Small intestine (tissue), 7 donors: ENCODE measurements at regions not wholly inside any gene's neighbourhood (a gene's known extent, or its start where the extent isn't known, plus 50 kb on each side); places are given as distances from the start of the nearest gene placed in this dataset.

ENCODE experiments used
- DNase-seq, 2 donors: peaks; one replicate each; pipeline versions ENCODE4 v3.0.0 to v3.0.0-alpha.2; 2013
- FAIRE-seq: peaks from 2 replicates; lab custom pipeline; 2012; peaks lifted over from hg19 to GRCh38; lab: Jason Lieb, UNC
- H3K27ac ChIP-seq, 3 donors: one replicate each; pipeline ENCODE4 v1.5.1; 2013; ENCODE audit warnings: low read length in 2 of 3, mild to moderate bottlenecking in 2 of 3, control low read depth in 1 of 3, inconsistent platforms in 1 of 3, low read depth in 1 of 3, moderate library complexity in 1 of 3
- H3K27me3 ChIP-seq, 3 donors: one replicate each; pipeline ENCODE4 v1.6.1; 2013; ENCODE audit warnings: low read length in 3 of 3, inconsistent platforms in 1 of 3; ENCODE audit not compliant: control insufficient read depth in 3 of 3, insufficient read depth in 3 of 3
- H3K36me3 ChIP-seq, 3 donors: one replicate each; pipeline ENCODE4 v1.6.1; 2013; ENCODE audit warnings: low read length in 3 of 3, inconsistent platforms in 1 of 3, low read depth in 1 of 3, mild to moderate bottlenecking in 1 of 3, moderate library complexity in 1 of 3; ENCODE audit not compliant: control insufficient read depth in 3 of 3, insufficient read depth in 2 of 3
- H3K4me1 ChIP-seq, 3 donors: one replicate each; pipeline ENCODE4 v1.6.1; 2013; ENCODE audit warnings: low read length in 2 of 3, inconsistent platforms in 1 of 3, low read depth in 1 of 3, mild to moderate bottlenecking in 1 of 3, moderate library complexity in 1 of 3; ENCODE audit not compliant: control insufficient read depth in 3 of 3, insufficient read depth in 2 of 3
- H3K4me3 ChIP-seq, 3 donors: one replicate each; pipeline ENCODE4 v1.5.1; 2013; ENCODE audit warnings: low read length in 3 of 3, control low read depth in 1 of 3, inconsistent platforms in 1 of 3, low read depth in 1 of 3, mild to moderate bottlenecking in 1 of 3, moderate library complexity in 1 of 3
- H3K9me3 ChIP-seq, 2 donors: one replicate each; pipeline ENCODE4 v1.6.1; 2013; ENCODE audit warnings: low read depth in 1 of 2, low read length in 1 of 2; ENCODE audit not compliant: control insufficient read depth in 2 of 2, insufficient read depth in 1 of 2
- WGBS, 3 donors: extraction: QIAGEN DNeasy Blood & Tissue Kit; methylation state at CpG; one replicate each; pipeline ENCODE4 v1.1.7; 2013; 5-methylcytosine and 5-hydroxymethylcytosine counted together
- donor health status: healthy with polysubstance abuse.
- donor health status: control.
- donor health status: control.
- donor health status: Bipolar disorder and iron deficiency.
- donor health status: healthy.

GRCh38 chr2:18918280-18918679 is 328.9 kb upstream of the NT5C1B start:
- Histone ChIP-seq H3K27me3 (no peaks in the 10 kb centered on the region), H3K4me3 (no peak overlapping the region), H3K4me1 (no peaks in the 10 kb centered on the region), H3K36me3 (no peaks in the 10 kb centered on the region), H3K9me3 (no peaks in the 10 kb centered on the region), H3K27ac (no peak overlapping the region)
- FAIRE-seq: no peak
- DNase-seq: no peak
- 0 to 52% (median 46%) methylated on average over 1 of the region's 1 CpG for WGBS, 3 donors

- H3K36me3 ChIP-seq: no peaks in the 10 kb centered on the region
- DNase-seq: no peak
- no peaks in the 10 kb centered on the region for H3K4me1 ChIP-seq
- no peaks in the 10 kb centered on the region for H3K27me3 ChIP-seq
- H3K27ac ChIP-seq: no peak overlapping the region
- H3K4me3 ChIP-seq: no peak overlapping the region
- WGBS, 3 donors: 37 to 56% (median 51%) methylated on average over 1 of the region's 1 CpG
- no peak for FAIRE-seq
- no peaks in the 10 kb centered on the region for H3K9me3 ChIP-seq
These were observed 325.9 kb upstream of the NT5C1B start for GRCh38 chr2:18915227-18915626.

DNA sequence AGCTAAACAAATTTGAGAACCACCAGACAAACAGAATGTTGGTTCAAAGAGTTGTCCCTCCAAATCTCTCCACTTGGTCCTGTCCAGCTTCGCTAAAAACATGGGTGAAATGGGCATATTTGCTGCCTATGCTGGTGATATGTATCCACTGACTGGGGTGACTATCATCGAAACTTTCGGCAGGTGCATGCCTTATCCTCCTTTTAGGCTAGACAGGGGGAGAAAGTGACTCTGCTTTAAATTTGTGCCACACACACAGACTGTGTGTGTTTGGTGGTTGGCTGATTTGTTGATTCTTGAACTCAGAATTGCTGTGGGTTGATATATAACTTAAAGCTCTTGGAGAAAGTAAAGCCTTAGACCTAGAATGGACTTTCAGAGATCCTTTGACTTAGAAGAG is 324.1 kb upstream of the NT5C1B start:
- H3K9me3 ChIP-seq: no peaks in the 10 kb centered on the region
- FAIRE-seq (no peak), DNase-seq (no peak)
- no peak overlapping the region for H3K27ac ChIP-seq
- H3K4me1 ChIP-seq: no peaks in the 10 kb centered on the region
- no peaks in the 10 kb centered on the region for H3K36me3 ChIP-seq
- WGBS, 3 donors: 92 to 94% (median 94%) methylated on average over 3 of the region's 3 CpGs
- no peaks in the 10 kb centered on the region for H3K27me3 ChIP-seq
- no peak overlapping the region for H3K4me3 ChIP-seq

GRCh38 chr2:18912225-18912888 is 323.0 kb upstream of the NT5C1B start:
- Histone ChIP-seq H3K27me3 (no peaks in the 10 kb centered on the region), H3K36me3 (no peaks in the 10 kb centered on the region), H3K4me1 (no peaks in the 10 kb centered on the region), H3K4me3 (no peak overlapping the region), H3K9me3 (no peaks in the 10 kb centered on the region), H3K27ac (no peak overlapping the region)
- FAIRE-seq: no peak
- 64 to 74% (median 72%) methylated on average over 8 of the region's 8 CpGs for WGBS, 3 donors
- DNase-seq: no peak

GRCh38 chr2:18911416-18911815 is 322.0 kb upstream of the NT5C1B start:
- no peak for FAIRE-seq
- Histone ChIP-seq H3K27me3 (no peaks in the 10 kb centered on the region), H3K4me3 (no peak overlapping the region), H3K9me3 (peaks cover 0 to under 1% of the 10 kb centered on the region in 2 donors), H3K27ac (no peak overlapping the region), H3K4me1 (no peaks in the 10 kb centered on the region), H3K36me3 (no peaks in the 10 kb centered on the region)
- DNase-seq: no peak
- WGBS, 3 donors: 92 to 94% (median 93%) methylated on average over 7 of the region's 7 CpGs

DNA sequence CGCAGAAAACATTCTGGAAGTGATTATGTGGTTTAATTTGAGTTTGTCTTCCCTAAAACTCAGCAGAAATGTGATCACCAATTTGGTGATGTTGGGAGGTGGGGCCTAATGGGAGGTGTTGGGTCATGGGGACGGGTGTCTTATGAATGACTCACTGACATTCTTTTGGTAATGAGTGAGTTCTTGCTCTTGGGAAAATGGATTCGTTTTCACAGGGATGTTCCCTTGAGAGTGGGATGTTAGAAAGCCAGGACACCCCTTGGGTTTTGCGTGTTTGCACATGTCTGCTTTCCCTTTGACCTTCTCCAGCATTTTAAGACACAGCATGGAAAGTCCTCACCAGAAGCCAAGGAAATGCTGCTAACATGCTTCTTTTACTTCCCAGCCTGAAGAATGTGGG is 321.5 kb upstream of the NT5C1B start:
- WGBS, 3 donors: 70 to 83% (median 80%) methylated on average over 4 of the region's 4 CpGs
- no peak overlapping the region for H3K4me3 ChIP-seq
- DNase-seq: no peak
- H3K4me1 ChIP-seq: no peaks in the 10 kb centered on the region
- no peak overlapping the region for H3K27ac ChIP-seq
- H3K36me3 ChIP-seq: no peaks in the 10 kb centered on the region
- H3K27me3 ChIP-seq: no peaks in the 10 kb centered on the region
- no peak for FAIRE-seq
- H3K9me3 ChIP-seq: peaks cover 0 to 6% of the 10 kb centered on the region in 2 donors

- WGBS, 3 donors: 81 to 86% (median 85%) methylated on average over 3 of the region's 3 CpGs
- no peak for DNase-seq
- Histone ChIP-seq H3K9me3 (peaks cover 0 to 6% of the 10 kb centered on the region in 2 donors), H3K4me3 (no peak overlapping the region), H3K36me3 (no peaks in the 10 kb centered on the region), H3K27me3 (no peaks in the 10 kb centered on the region), H3K27ac (no peak overlapping the region), H3K4me1 (no peaks in the 10 kb centered on the region)
- FAIRE-seq: no peak
These were observed 318.6 kb upstream of the NT5C1B start for GRCh38 chr2:18907937-18908336.

- FAIRE-seq: no peak
These were observed 318.1 kb upstream of the NT5C1B start for GRCh38 chr2:18907508-18907907.

DNA sequence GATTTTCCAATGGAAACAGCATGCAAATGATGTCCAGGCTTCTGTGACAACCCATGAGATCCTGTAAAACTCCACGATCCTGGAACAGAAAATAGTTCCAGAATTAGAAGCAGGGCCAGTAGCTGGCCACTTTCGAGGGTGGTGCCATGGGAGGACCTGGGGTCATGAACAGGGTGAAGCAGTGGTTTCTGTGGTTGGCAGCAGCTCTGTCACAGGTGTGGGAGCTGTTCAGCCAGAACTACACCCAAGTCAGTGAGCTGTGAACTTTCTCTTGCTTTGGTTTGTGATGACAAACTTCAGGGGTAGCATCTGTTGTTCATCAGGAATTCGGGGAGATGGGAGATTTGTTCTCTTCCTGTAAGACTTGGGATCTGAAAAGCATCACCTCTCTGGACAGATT is 314.4 kb upstream of the NT5C1B start:
- no peak for DNase-seq
- Histone ChIP-seq H3K27me3 (no peaks in the 10 kb centered on the region), H3K9me3 (peaks cover 0 to 6% of the 10 kb centered on the region in 2 donors), H3K4me1 (no peaks in the 10 kb centered on the region), H3K4me3 (no peak overlapping the region), H3K27ac (no peak overlapping the region), H3K36me3 (no peaks in the 10 kb centered on the region)
- no peak for FAIRE-seq
- WGBS, 3 donors: 68 to 79% (median 70%) methylated on average over 3 of the region's 3 CpGs

More at GRCh38 chr2:18907508-18907907, 318.1 kb upstream of the NT5C1B start:
- Histone ChIP-seq H3K9me3 (peaks cover 0 to 6% of the 10 kb centered on the region in 2 donors), H3K27ac (no peak overlapping the region), H3K27me3 (no peaks in the 10 kb centered on the region), H3K4me1 (no peaks in the 10 kb centered on the region), H3K4me3 (no peak overlapping the region), H3K36me3 (no peaks in the 10 kb centered on the region)
- DNase-seq: no peak
- WGBS, 3 donors: 68 to 86% (median 76%) methylated on average over 2 of the region's 2 CpGs
